SK-N-SH (cell line): ENCODE measurements at regions not wholly inside any gene's neighbourhood (a gene's known extent, or its start where the extent isn't known, plus 50 kb on each side); places are given as distances from the start of the nearest gene placed in this dataset.

Experiments used
- CHD2 ChIP-seq: fragments of 150-350 bp; IDR thresholded peaks from 2 replicates; pipeline ENCODE4 v1.6.1; 2018; ENCODE audit warnings: low read length; ENCODE audit not compliant: partially characterized antibody
- EP300 ChIP-seq, 2 experiments: IDR thresholded peaks; 2 replicates each; pipeline versions ENCODE4 v1.4.0 to v1.6.1; 2012; ENCODE audit warnings: borderline replicate concordance in 1 of 2, low read depth in 1 of 2, low read length in 1 of 2
- FOXM1 ChIP-seq: IDR thresholded peaks from 2 replicates; pipeline ENCODE4 v1.4.0; 2012; ENCODE audit warnings: low read depth, mild to moderate bottlenecking
- TF ChIP-seq, protein P1 (sequence below): fragments of 200-600 bp; sonication (generic); IDR thresholded peaks from 2 replicates; pipeline ENCODE4 v1.6.1; 2017; ENCODE audit warnings: antibody characterized with exemption, mild to moderate bottlenecking, moderate library complexity

DNA sequence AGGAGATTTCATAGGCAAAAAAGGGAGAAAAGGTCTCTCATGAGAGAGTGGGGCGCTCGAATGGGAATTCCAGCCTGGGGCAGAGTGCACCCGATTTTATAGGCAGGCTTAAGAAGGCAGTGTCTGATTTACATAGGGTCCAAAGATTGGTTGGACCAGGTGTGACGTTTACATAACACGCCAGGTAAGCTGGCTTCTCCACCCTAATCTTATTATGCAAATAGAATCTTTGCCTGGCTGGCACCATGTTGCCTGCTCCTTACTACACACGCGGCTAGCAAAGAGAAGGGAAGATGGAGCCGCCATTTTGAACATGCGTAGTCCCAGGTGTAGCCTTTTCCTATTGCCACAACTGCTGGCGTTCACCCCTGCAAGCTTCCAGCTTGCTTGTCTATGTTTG is 103.7 kb downstream of the SLC16A1 start:
- TF ChIP-seq, protein P1, sequence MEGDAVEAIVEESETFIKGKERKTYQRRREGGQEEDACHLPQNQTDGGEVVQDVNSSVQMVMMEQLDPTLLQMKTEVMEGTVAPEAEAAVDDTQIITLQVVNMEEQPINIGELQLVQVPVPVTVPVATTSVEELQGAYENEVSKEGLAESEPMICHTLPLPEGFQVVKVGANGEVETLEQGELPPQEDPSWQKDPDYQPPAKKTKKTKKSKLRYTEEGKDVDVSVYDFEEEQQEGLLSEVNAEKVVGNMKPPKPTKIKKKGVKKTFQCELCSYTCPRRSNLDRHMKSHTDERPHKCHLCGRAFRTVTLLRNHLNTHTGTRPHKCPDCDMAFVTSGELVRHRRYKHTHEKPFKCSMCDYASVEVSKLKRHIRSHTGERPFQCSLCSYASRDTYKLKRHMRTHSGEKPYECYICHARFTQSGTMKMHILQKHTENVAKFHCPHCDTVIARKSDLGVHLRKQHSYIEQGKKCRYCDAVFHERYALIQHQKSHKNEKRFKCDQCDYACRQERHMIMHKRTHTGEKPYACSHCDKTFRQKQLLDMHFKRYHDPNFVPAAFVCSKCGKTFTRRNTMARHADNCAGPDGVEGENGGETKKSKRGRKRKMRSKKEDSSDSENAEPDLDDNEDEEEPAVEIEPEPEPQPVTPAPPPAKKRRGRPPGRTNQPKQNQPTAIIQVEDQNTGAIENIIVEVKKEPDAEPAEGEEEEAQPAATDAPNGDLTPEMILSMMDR: no peak
- no peak for TF ChIP-seq FOXM1
- TF ChIP-seq CHD2: no peak
- no peak for TF ChIP-seq EP300 (IDR thresholded peaks at IDR 0.05; ENCODE audit: borderline replicate concordance in 1 of 2, low read depth in 1 of 2, low read length in 1 of 2)
